LNCAP (cell line): ENCODE measurements at regions not wholly inside any gene's neighbourhood (a gene's known extent, or its start where the extent isn't known, plus 50 kb on each side); places are given as distances from the start of the nearest gene placed in this dataset.

Source experiments
- TF ChIP-seq, protein P1 (sequence below): fragments of 450-650 bp; IDR thresholded peaks from 2 replicates; pipeline ENCODE4 v1.5.1; 2017; ENCODE audit warnings: mild to moderate bottlenecking

DNA sequence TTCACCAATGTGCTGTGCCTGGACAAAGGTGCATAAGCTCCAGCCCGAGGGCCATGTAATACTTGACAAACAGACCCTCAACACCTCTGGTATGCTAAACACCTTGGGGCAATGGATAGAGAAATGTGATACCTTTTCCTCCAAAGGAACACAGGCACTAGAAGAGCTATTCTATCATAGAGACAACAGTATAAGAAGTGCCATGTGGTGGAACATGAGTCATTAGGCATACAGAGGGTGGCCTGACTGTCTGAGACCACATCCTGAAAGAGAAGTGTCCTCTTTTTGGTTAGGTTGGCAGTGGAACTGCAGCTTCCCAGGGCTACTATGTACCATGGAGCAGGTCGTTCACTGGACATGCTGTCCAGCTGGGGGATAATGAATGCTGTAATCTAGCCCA, 153.9 kb downstream of the INSIG2 start:
- TF ChIP-seq, protein P1, sequence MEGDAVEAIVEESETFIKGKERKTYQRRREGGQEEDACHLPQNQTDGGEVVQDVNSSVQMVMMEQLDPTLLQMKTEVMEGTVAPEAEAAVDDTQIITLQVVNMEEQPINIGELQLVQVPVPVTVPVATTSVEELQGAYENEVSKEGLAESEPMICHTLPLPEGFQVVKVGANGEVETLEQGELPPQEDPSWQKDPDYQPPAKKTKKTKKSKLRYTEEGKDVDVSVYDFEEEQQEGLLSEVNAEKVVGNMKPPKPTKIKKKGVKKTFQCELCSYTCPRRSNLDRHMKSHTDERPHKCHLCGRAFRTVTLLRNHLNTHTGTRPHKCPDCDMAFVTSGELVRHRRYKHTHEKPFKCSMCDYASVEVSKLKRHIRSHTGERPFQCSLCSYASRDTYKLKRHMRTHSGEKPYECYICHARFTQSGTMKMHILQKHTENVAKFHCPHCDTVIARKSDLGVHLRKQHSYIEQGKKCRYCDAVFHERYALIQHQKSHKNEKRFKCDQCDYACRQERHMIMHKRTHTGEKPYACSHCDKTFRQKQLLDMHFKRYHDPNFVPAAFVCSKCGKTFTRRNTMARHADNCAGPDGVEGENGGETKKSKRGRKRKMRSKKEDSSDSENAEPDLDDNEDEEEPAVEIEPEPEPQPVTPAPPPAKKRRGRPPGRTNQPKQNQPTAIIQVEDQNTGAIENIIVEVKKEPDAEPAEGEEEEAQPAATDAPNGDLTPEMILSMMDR: no peak

DNA sequence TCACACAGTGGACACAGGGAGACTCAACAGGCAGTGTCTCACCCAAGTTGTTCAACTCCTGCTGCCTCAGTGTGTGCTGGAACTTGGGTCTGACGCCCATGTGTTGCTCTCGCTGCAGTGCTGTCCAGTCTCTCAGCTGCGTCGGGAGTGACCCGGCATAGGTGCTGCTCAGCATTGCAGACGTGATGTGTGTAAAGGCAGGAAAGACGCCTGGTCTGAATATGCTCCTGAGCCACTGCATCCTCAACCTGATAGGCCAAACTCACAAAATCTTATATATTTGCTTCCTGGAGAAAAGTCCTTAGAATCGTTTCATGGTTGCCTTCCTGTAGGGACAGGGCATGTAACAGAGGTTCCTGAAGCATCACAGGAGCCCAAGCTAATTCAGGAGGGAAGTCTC, 152.9 kb downstream of the INSIG2 start:
- TF ChIP-seq, protein P1: no peak

DNA sequence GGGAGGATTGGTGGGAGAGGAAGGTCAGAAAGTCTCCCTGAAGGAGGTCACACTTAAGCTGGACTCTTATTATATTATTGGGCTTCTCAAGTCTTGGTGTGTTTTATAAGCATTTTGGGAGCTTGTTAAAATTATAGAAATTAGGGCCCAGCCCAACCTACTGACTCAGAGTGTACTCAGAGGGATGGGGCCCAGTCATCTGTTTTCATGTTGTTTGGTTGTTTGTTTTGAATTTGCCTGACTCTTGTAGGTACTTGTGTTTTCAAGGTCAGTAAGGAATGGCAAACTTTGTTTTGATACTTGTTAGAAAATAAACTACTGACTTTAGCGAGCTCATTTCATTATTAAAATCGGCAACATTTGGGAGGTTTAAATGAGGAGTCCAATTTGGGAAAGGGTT, 152.0 kb downstream of the INSIG2 start:
- TF ChIP-seq, protein P1: no peak

DNA sequence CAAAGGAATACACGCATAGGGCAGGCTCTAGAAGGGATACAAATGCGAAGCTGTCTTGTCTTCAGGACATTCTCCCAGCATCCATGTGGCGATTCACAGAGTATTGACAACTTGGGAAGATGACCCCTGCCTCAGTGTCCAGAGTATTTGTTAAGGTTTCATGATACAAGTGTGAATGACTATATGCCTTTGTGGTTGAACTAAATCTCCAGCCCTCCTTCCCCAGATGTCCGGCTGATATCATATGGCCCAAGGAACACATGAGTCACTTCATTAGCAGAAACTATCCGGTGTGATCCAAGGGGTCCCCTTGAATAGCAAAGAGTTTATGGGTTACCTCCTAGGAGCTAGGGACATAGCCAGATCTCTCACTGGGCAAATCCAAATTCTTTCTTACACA, 151.0 kb downstream of the INSIG2 start:
- TF ChIP-seq, protein P1: no peak

DNA sequence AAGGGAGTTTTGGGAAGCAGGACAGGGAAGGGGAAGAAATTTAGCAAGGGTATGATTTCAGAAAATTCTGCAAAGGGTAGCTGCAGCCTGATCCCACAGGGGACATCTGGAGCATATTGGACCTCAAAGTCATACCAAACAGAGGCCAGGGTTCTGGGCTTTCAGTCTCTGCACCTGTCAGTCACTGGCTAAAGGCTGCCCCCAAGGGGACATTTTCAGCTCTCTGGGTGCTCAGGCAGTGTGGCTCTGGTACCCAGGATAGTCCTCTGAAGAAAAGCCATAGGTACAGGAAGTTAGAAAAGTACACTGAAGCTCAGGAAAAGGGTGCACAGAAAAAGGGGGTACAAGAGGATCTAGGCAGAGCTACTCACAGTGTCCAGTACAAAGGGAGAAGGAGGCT, 149.2 kb downstream of the INSIG2 start:
- TF ChIP-seq, protein P1: no peak

DNA sequence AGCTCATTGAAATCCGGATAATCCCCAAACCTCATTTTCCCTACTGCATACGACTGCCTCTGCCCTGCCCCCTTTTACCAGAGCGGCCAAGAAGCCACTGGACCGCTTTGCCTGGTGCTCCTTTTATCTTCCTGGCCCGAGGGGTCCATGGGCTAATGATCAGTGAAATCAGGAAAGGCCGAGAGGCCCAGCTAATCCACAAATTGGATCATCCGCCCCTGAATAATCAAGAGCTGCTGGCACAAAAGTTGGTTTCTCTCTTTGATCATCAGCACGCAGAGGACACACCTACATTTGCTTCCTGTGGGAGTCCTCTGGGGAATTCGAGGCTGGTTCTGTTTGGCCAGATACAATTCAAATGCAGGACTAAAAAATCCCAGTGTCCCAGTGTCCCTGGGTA, 144.5 kb downstream of the INSIG2 start:
- TF ChIP-seq, protein P1: no peak

DNA sequence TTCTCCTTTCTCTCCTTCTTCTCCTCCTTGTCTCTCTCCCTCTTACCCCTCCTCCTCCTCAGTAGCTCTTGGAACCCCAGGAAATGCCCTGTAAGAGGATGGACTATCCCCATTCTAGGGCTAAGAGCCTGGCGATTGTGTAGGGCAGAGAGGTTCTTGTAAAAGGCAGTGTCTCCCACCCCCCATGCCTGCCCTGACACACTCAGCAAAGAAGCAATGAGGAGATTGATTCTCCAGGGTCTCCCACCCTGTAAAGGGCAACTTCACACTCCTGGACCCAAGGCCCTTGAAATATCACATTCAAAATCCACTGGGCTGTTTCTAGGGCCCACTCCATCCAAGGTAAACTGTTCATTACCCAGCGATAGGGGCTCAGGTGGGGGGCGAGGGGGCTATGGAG, 144.1 kb downstream of the INSIG2 start:
- TF ChIP-seq, protein P1: no peak

DNA sequence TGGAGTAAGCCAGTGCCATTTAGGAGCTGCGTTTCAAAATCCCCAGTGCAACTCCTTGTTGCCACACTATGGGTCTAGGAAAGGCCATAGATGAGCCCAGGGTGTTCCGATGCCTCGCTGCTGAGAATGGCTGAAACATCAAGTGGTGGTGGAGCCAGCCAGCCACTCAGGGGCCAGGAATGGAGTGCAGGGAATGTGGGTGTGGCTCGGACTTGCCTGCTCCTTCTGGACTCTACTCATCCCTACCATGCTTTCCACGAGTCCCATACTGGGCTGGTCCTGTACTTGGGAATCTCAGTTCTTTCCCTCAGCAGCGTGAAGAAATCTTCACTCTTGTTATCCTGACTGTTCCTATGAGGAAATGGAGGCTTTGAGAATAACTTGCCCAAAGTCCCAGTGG, 143.5 kb downstream of the INSIG2 start:
- TF ChIP-seq, protein P1: no peak
